Keratinocyte (primary cell): ENCODE measurements at regions not wholly inside any gene's neighbourhood (a gene's known extent, or its start where the extent isn't known, plus 50 kb on each side); places are given as distances from the start of the nearest gene placed in this dataset.

ENCODE experiments used
- EZH2 ChIP-seq: IDR thresholded peaks from one replicate; pipeline ENCODE4 v1.6.1; 2012; ENCODE audit warnings: inconsistent platforms, mild to moderate bottlenecking, low read length, moderate library complexity
- TF ChIP-seq, protein P1 (sequence below), 3 experiments: IDR thresholded peaks in 1 of 3; conservative IDR thresholded peaks in 1 of 3; optimal IDR thresholded peaks in 1 of 3; 2 replicates in 2 of 3; 3 replicates in 1 of 3; pipeline versions ENCODE3 to v1.5.1; 2011; ENCODE audit warnings: low read length in 3 of 3, mild to moderate bottlenecking in 3 of 3, moderate library complexity in 2 of 3, control low read depth in 1 of 3, inconsistent platforms in 1 of 3; ENCODE audit not compliant: insufficient read depth in 2 of 3; ENCODE audit errors: extremely low read depth in 1 of 3

- no peak for TF ChIP-seq EZH2
- TF ChIP-seq, protein P1, sequence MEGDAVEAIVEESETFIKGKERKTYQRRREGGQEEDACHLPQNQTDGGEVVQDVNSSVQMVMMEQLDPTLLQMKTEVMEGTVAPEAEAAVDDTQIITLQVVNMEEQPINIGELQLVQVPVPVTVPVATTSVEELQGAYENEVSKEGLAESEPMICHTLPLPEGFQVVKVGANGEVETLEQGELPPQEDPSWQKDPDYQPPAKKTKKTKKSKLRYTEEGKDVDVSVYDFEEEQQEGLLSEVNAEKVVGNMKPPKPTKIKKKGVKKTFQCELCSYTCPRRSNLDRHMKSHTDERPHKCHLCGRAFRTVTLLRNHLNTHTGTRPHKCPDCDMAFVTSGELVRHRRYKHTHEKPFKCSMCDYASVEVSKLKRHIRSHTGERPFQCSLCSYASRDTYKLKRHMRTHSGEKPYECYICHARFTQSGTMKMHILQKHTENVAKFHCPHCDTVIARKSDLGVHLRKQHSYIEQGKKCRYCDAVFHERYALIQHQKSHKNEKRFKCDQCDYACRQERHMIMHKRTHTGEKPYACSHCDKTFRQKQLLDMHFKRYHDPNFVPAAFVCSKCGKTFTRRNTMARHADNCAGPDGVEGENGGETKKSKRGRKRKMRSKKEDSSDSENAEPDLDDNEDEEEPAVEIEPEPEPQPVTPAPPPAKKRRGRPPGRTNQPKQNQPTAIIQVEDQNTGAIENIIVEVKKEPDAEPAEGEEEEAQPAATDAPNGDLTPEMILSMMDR (optimal IDR thresholded peaks at IDR 0.05 in 1 of 3, IDR thresholded peaks at IDR 0.05 in 1 of 3, conservative IDR thresholded peaks at IDR 0.05 in 1 of 3; ENCODE audit: extremely low read depth in 1 of 3, insufficient read depth in 2 of 3, low read length in 3 of 3), result no peak
Observed at GRCh38 chr15:77545058-77545457, 87.7 kb downstream of the LINGO1 start.
